Gastrocnemius medialis (tissue), 4 donors: ENCODE measurements at regions not wholly inside any gene's neighbourhood (a gene's known extent, or its start where the extent isn't known, plus 50 kb on each side); places are given as distances from the start of the nearest gene placed in this dataset.

Experiments used
- POLR2A ChIP-seq, 2 donors: fragments of 450-650 bp; IDR thresholded peaks; one replicate each; pipeline ENCODE4 v1.6.1; 2017; ENCODE audit warnings: antibody characterized with exemption in 2 of 2, mild to moderate bottlenecking in 2 of 2, moderate library complexity in 2 of 2
- TF ChIP-seq, protein P1 (sequence below), 5 experiments: fragments of 450-650 bp in 3 of 5; fragments of 200-600 bp in 2 of 5; sonication (generic) in 2 of 5; IDR thresholded peaks in 4 of 5; conservative IDR thresholded peaks in 1 of 5; 1 replicate in 4 of 5; 2 replicates in 1 of 5; pipeline ENCODE4 v1.5.1; 2016 to 2019; ENCODE audit warnings: antibody characterized with exemption in 5 of 5, mild to moderate bottlenecking in 3 of 5, moderate library complexity in 3 of 5

GRCh38 chr2:33706410-33706809 is 107.3 kb upstream of the FAM98A start:
- TF ChIP-seq POLR2A (IDR thresholded peaks at IDR 0.05): no peak
- TF ChIP-seq, protein P1, sequence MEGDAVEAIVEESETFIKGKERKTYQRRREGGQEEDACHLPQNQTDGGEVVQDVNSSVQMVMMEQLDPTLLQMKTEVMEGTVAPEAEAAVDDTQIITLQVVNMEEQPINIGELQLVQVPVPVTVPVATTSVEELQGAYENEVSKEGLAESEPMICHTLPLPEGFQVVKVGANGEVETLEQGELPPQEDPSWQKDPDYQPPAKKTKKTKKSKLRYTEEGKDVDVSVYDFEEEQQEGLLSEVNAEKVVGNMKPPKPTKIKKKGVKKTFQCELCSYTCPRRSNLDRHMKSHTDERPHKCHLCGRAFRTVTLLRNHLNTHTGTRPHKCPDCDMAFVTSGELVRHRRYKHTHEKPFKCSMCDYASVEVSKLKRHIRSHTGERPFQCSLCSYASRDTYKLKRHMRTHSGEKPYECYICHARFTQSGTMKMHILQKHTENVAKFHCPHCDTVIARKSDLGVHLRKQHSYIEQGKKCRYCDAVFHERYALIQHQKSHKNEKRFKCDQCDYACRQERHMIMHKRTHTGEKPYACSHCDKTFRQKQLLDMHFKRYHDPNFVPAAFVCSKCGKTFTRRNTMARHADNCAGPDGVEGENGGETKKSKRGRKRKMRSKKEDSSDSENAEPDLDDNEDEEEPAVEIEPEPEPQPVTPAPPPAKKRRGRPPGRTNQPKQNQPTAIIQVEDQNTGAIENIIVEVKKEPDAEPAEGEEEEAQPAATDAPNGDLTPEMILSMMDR (IDR thresholded peaks at IDR 0.05 in 4 of 5, conservative IDR thresholded peaks at IDR 0.05 in 1 of 5): no peak
